SK-N-SH treated with all-trans-retinoic acid at 6 μM for 48 hours (cell line): ENCODE measurements at regions not wholly inside any gene's neighbourhood (a gene's known extent, or its start where the extent isn't known, plus 50 kb on each side); places are given as distances from the start of the nearest gene placed in this dataset.

Experiments
- ATAC-seq: fragments of 200-7000 bp; cut with Tn5 transposase; 3 replicates; pipeline ENCODE4 v1.9.1; 2020; ENCODE audit warnings: mild to moderate bottlenecking, moderate library complexity
- ARNTL ChIP-seq: fragments of 450-650 bp; formaldehyde crosslinking; IDR thresholded peaks from 2 replicates; pipeline ENCODE4 v1.5.0; 2020; ENCODE audit warnings: low read depth, mild to moderate bottlenecking, moderate library complexity, borderline replicate concordance
- BACH2 ChIP-seq: fragments of 250-450 bp; sonication (Bioruptor Pico); IDR thresholded peaks from 2 replicates; pipeline ENCODE4 v1.9.0; 2021; ENCODE audit warnings: mild to moderate bottlenecking, borderline replicate concordance
- CREB5 ChIP-seq: fragments of 250-450 bp; sonication (Bioruptor Pico); IDR thresholded peaks from 2 replicates; pipeline ENCODE4 v1.5.1; 2020; ENCODE audit warnings: low read depth, mild to moderate bottlenecking, moderate library complexity
- CSDC2 ChIP-seq: fragments of 250-450 bp; sonication (Bioruptor Pico); IDR thresholded peaks from 2 replicates; pipeline ENCODE4 v1.5.0; 2020; ENCODE audit warnings: mild to moderate bottlenecking, moderate library complexity
- ESRRG ChIP-seq: fragments of 250-450 bp; sonication (Bioruptor Pico); IDR thresholded peaks from 2 replicates; pipeline ENCODE4 v1.6.1; 2021; ENCODE audit warnings: mild to moderate bottlenecking
- GLIS3 ChIP-seq: fragments of 250-450 bp; sonication (Bioruptor Pico); IDR thresholded peaks from 2 replicates; pipeline ENCODE4 v1.5.0; 2020; ENCODE audit warnings: mild to moderate bottlenecking, moderate library complexity
- OSR1 ChIP-seq: fragments of 250-450 bp; sonication (Bioruptor Pico); IDR thresholded peaks from 2 replicates; pipeline ENCODE4 v1.8.0; 2022; ENCODE audit warnings: moderate library complexity, mild to moderate bottlenecking, inconsistent platforms
- PPARA ChIP-seq: fragments of 250-450 bp; sonication (Bioruptor Pico); IDR thresholded peaks from 2 replicates; pipeline ENCODE4 v1.5.0; 2020; ENCODE audit warnings: mild to moderate bottlenecking, borderline replicate concordance
- RARB ChIP-seq: fragments of 250-450 bp; sonication (Bioruptor Pico); IDR thresholded peaks from 2 replicates; pipeline ENCODE4 v1.8.0; 2021; ENCODE audit warnings: mild to moderate bottlenecking, moderate library complexity
- SNAI2 ChIP-seq: fragments of 250-450 bp; sonication (Bioruptor Pico); IDR thresholded peaks from 2 replicates; pipeline ENCODE4 v1.5.0; 2020; ENCODE audit warnings: mild to moderate bottlenecking, moderate library complexity
- TCF4 ChIP-seq: fragments of 250-450 bp; sonication (Bioruptor Pico); IDR thresholded peaks from 2 replicates; pipeline ENCODE4 v1.8.0; 2021; ENCODE audit warnings: mild to moderate bottlenecking, moderate library complexity, borderline replicate concordance
- TOX ChIP-seq: fragments of 250-450 bp; sonication (Bioruptor Pico); IDR thresholded peaks from 2 replicates; pipeline ENCODE4 v1.8.0; 2021; ENCODE audit warnings: mild to moderate bottlenecking, moderate library complexity, borderline replicate concordance
- ZC3H10 ChIP-seq: fragments of 250-450 bp; sonication (Bioruptor Pico); IDR thresholded peaks from 2 replicates; pipeline ENCODE4 v1.5.1; 2021; ENCODE audit warnings: mild to moderate bottlenecking, moderate library complexity
- ZFP3 ChIP-seq: fragments of 250-450 bp; sonication (Bioruptor Pico); IDR thresholded peaks from 2 replicates; pipeline ENCODE4 v1.5.0; 2020; ENCODE audit warnings: mild to moderate bottlenecking, moderate library complexity
- ZFP30 ChIP-seq: fragments of 450-650 bp; formaldehyde crosslinking; IDR thresholded peaks from 2 replicates; pipeline ENCODE4 v1.5.0; 2022; ENCODE audit warnings: mild to moderate bottlenecking, moderate library complexity
- ZNF565 ChIP-seq: fragments of 450-650 bp; formaldehyde crosslinking; conservative IDR thresholded peaks from 2 replicates; pipeline ENCODE4 v1.5.0; 2020; ENCODE audit warnings: low read depth, mild to moderate bottlenecking, moderate library complexity
- ZNF70 ChIP-seq: fragments of 450-650 bp; formaldehyde crosslinking; IDR thresholded peaks from 2 replicates; pipeline ENCODE4 v1.5.0; 2020; ENCODE audit warnings: mild to moderate bottlenecking, moderate library complexity
- TF ChIP-seq, protein P1 (sequence below): fragments of 250-450 bp; sonication (Bioruptor Pico); IDR thresholded peaks from 2 replicates; pipeline ENCODE4 v1.8.0; 2021; ENCODE audit warnings: low read depth, mild to moderate bottlenecking, moderate library complexity, borderline replicate concordance
- TF ChIP-seq, protein P2 (sequence below): fragments of 250-450 bp; sonication (Bioruptor Pico); IDR thresholded peaks from 2 replicates; pipeline ENCODE4 v1.5.0; 2020; ENCODE audit warnings: mild to moderate bottlenecking, moderate library complexity
- TF ChIP-seq, protein P3 (sequence below): fragments of 250-450 bp; sonication (Bioruptor Pico); IDR thresholded peaks from 2 replicates; pipeline ENCODE4 v1.8.0; 2020; ENCODE audit warnings: mild to moderate bottlenecking, moderate library complexity, borderline replicate concordance
- TF ChIP-seq, protein P4 (sequence below): fragments of 250-450 bp; sonication (Bioruptor Pico); IDR thresholded peaks from 2 replicates; pipeline ENCODE4 v1.5.1; 2021; ENCODE audit warnings: mild to moderate bottlenecking, moderate library complexity

GRCh38 chr16:8519179-8519578, 71.1 kb downstream of the TMEM114 start:
- TF ChIP-seq OSR1 (CRISPR knock-in tag), result no peak
- TF ChIP-seq, protein P1, sequence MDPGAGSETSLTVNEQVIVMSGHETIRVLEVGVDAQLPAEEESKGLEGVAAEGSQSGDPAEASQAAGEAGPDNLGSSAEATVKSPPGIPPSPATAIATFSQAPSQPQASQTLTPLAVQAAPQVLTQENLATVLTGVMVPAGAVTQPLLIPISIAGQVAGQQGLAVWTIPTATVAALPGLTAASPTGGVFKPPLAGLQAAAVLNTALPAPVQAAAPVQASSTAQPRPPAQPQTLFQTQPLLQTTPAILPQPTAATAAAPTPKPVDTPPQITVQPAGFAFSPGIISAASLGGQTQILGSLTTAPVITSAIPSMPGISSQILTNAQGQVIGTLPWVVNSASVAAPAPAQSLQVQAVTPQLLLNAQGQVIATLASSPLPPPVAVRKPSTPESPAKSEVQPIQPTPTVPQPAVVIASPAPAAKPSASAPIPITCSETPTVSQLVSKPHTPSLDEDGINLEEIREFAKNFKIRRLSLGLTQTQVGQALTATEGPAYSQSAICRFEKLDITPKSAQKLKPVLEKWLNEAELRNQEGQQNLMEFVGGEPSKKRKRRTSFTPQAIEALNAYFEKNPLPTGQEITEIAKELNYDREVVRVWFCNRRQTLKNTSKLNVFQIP (CRISPR knock-in tag), result no peak
- TF ChIP-seq ZFP3 (CRISPR knock-in tag), result no peak
- TF ChIP-seq, protein P2, sequence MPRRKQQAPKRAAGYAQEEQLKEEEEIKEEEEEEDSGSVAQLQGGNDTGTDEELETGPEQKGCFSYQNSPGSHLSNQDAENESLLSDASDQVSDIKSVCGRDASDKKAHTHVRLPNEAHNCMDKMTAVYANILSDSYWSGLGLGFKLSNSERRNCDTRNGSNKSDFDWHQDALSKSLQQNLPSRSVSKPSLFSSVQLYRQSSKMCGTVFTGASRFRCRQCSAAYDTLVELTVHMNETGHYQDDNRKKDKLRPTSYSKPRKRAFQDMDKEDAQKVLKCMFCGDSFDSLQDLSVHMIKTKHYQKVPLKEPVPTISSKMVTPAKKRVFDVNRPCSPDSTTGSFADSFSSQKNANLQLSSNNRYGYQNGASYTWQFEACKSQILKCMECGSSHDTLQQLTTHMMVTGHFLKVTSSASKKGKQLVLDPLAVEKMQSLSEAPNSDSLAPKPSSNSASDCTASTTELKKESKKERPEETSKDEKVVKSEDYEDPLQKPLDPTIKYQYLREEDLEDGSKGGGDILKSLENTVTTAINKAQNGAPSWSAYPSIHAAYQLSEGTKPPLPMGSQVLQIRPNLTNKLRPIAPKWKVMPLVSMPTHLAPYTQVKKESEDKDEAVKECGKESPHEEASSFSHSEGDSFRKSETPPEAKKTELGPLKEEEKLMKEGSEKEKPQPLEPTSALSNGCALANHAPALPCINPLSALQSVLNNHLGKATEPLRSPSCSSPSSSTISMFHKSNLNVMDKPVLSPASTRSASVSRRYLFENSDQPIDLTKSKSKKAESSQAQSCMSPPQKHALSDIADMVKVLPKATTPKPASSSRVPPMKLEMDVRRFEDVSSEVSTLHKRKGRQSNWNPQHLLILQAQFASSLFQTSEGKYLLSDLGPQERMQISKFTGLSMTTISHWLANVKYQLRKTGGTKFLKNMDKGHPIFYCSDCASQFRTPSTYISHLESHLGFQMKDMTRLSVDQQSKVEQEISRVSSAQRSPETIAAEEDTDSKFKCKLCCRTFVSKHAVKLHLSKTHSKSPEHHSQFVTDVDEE (CRISPR knock-in tag), result no peak
- no peak for TF ChIP-seq ZNF565
- no peak for TF ChIP-seq TCF4
- no peak for TF ChIP-seq GLIS3 (CRISPR knock-in tag)
- no peak for TF ChIP-seq TOX (CRISPR knock-in tag)
- TF ChIP-seq ZFP30 (CRISPR knock-in tag), result no peak
- no peak for TF ChIP-seq ARNTL (CRISPR knock-in tag)
- TF ChIP-seq, protein P3, sequence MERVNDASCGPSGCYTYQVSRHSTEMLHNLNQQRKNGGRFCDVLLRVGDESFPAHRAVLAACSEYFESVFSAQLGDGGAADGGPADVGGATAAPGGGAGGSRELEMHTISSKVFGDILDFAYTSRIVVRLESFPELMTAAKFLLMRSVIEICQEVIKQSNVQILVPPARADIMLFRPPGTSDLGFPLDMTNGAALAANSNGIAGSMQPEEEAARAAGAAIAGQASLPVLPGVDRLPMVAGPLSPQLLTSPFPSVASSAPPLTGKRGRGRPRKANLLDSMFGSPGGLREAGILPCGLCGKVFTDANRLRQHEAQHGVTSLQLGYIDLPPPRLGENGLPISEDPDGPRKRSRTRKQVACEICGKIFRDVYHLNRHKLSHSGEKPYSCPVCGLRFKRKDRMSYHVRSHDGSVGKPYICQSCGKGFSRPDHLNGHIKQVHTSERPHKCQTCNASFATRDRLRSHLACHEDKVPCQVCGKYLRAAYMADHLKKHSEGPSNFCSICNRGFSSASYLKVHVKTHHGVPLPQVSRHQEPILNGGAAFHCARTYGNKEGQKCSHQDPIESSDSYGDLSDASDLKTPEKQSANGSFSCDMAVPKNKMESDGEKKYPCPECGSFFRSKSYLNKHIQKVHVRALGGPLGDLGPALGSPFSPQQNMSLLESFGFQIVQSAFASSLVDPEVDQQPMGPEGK (CRISPR knock-in tag), result no peak
- no peak for TF ChIP-seq BACH2 (CRISPR knock-in tag)
- TF ChIP-seq PPARA (CRISPR knock-in tag), result no peak
- TF ChIP-seq SNAI2 (CRISPR knock-in tag), result no peak
- TF ChIP-seq CSDC2 (CRISPR knock-in tag), result no peak
- no peak for TF ChIP-seq RARB (CRISPR knock-in tag)
- ATAC-seq, result no peak

DNA sequence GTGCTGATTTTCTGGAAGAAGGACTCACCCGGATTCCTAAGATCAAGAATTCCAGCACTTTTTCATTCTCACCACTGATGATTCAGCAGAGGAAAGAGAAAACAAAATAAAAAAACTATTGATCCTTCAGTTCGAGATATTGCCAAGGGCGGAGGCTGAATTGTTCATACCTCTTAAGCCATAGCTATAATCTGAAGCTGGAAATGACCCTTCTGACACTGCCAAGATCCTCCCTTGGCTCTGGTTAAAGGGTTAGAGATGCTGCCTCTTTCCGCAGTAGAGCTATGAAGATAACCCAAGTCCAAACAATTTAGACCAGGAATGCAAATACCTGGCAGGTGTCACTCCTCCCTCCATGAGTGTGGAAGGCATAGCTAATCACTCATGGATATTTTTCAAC, 73.0 kb downstream of the TMEM114 start:
- ATAC-seq, result no peak
- no peak for TF ChIP-seq RARB (CRISPR knock-in tag)
- TF ChIP-seq CREB5 (CRISPR knock-in tag), result no peak
- TF ChIP-seq ESRRG, result no peak
- TF ChIP-seq TOX (CRISPR knock-in tag), result no peak
- TF ChIP-seq, protein P3 (CRISPR knock-in tag), result no peak
- TF ChIP-seq ZFP30 (CRISPR knock-in tag), result no peak
- TF ChIP-seq ZC3H10, result no peak
- no peak for TF ChIP-seq ZFP3 (CRISPR knock-in tag)
- TF ChIP-seq TCF4, result no peak
- TF ChIP-seq ZNF70 (CRISPR knock-in tag), result no peak
- TF ChIP-seq, protein P4, sequence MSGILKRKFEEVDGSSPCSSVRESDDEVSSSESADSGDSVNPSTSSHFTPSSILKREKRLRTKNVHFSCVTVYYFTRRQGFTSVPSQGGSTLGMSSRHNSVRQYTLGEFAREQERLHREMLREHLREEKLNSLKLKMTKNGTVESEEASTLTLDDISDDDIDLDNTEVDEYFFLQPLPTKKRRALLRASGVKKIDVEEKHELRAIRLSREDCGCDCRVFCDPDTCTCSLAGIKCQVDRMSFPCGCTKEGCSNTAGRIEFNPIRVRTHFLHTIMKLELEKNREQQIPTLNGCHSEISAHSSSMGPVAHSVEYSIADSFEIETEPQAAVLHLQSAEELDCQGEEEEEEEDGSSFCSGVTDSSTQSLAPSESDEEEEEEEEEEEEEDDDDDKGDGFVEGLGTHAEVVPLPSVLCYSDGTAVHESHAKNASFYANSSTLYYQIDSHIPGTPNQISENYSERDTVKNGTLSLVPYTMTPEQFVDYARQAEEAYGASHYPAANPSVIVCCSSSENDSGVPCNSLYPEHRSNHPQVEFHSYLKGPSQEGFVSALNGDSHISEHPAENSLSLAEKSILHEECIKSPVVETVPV (CRISPR knock-in tag), result no peak
- no peak for TF ChIP-seq OSR1 (CRISPR knock-in tag)
- TF ChIP-seq, protein P1 (CRISPR knock-in tag), result no peak
